ENCODE measurements at regions not wholly inside any gene's neighbourhood (a gene's known extent, or its start where the extent isn't known, plus 50 kb on each side); places are given as distances from the start of the nearest gene placed in this dataset.
"Not testable (repeated sequence)": the region's sequence is repeated elsewhere in the genome, so short reads cannot be mapped to it uniquely, and the experiment has no call there.

- TF ChIP-seq PAX5 (IDR thresholded peaks at IDR 0.05; ENCODE audit: insufficient read depth, low read length, severe bottlenecking) (no peak), POLR2AphosphoS5 (IDR thresholded peaks at IDR 0.05; ENCODE audit: low read depth, low read length) (no peak), POU2F2 (IDR thresholded peaks at IDR 0.05; ENCODE audit: low read depth, low read length) (no peak), POLR2A (IDR thresholded peaks at IDR 0.05; ENCODE audit: low read depth, low read length) (no peak), SPI1 (IDR thresholded peaks at IDR 0.05; ENCODE audit: low read depth, low read length) (no peak), TAF1 (IDR thresholded peaks at IDR 0.05; ENCODE audit: low read depth, low read length) (no peak)
- no peak for FAIRE-seq
- DNase-seq (ENCODE audit: insufficient read length, low spot score), result no peak
Measured at GRCh38 chr1:55808263-55808662, 593.1 kb upstream of the USP24 start.

GRCh38 chr1:55803429-55803828 is 588.3 kb upstream of the USP24 start:
- FAIRE-seq (no peak), DNase-seq (ENCODE audit: insufficient read length, low spot score) (no peak)
- TF ChIP-seq SPI1 (IDR thresholded peaks at IDR 0.05; ENCODE audit: low read depth, low read length), result no peak
- TF ChIP-seq POLR2A (IDR thresholded peaks at IDR 0.05; ENCODE audit: low read depth, low read length), result no peak
- no peak for TF ChIP-seq TAF1 (IDR thresholded peaks at IDR 0.05; ENCODE audit: low read depth, low read length)
- no peak for TF ChIP-seq POU2F2 (IDR thresholded peaks at IDR 0.05; ENCODE audit: low read depth, low read length)
- no peak for TF ChIP-seq POLR2AphosphoS5 (IDR thresholded peaks at IDR 0.05; ENCODE audit: low read depth, low read length)

GRCh38 chr1:55801481-55801880 is 586.3 kb upstream of the USP24 start:
- no peak for FAIRE-seq

GRCh38 chr1:55800503-55800902 is 585.3 kb upstream of the USP24 start:
- FAIRE-seq, result no peak
- DNase-seq (ENCODE audit: insufficient read length, low spot score), result no peak
- TF ChIP-seq POLR2A (IDR thresholded peaks at IDR 0.05; ENCODE audit: low read depth, low read length), result no peak
- no peak for TF ChIP-seq PAX5 (IDR thresholded peaks at IDR 0.05; ENCODE audit: insufficient read depth, low read length, severe bottlenecking)
- TF ChIP-seq SPI1 (IDR thresholded peaks at IDR 0.05; ENCODE audit: low read depth, low read length), result no peak
- no peak for TF ChIP-seq TAF1 (IDR thresholded peaks at IDR 0.05; ENCODE audit: low read depth, low read length)
- TF ChIP-seq POLR2AphosphoS5 (IDR thresholded peaks at IDR 0.05; ENCODE audit: low read depth, low read length), result no peak
- TF ChIP-seq POU2F2 (IDR thresholded peaks at IDR 0.05; ENCODE audit: low read depth, low read length), result no peak

More at GRCh38 chr1:55801481-55801880, 586.3 kb upstream of the USP24 start:
- TF ChIP-seq PAX5 (IDR thresholded peaks at IDR 0.05; ENCODE audit: insufficient read depth, low read length, severe bottlenecking) (no peak), TAF1 (IDR thresholded peaks at IDR 0.05; ENCODE audit: low read depth, low read length) (no peak), SPI1 (IDR thresholded peaks at IDR 0.05; ENCODE audit: low read depth, low read length) (no peak), POLR2AphosphoS5 (IDR thresholded peaks at IDR 0.05; ENCODE audit: low read depth, low read length) (no peak)
- no peak for DNase-seq (ENCODE audit: insufficient read length, low spot score)

- FAIRE-seq, result no peak
- TF ChIP-seq POLR2A (IDR thresholded peaks at IDR 0.05; ENCODE audit: low read depth, low read length) (no peak), POU2F2 (IDR thresholded peaks at IDR 0.05; ENCODE audit: low read depth, low read length) (no peak), TAF1 (IDR thresholded peaks at IDR 0.05; ENCODE audit: low read depth, low read length) (no peak), POLR2AphosphoS5 (IDR thresholded peaks at IDR 0.05; ENCODE audit: low read depth, low read length) (no peak), SPI1 (IDR thresholded peaks at IDR 0.05; ENCODE audit: low read depth, low read length) (no peak), PAX5 (IDR thresholded peaks at IDR 0.05; ENCODE audit: insufficient read depth, low read length, severe bottlenecking) (no peak)
- no peak for DNase-seq (ENCODE audit: insufficient read length, low spot score)
Measured at GRCh38 chr1:55793856-55794255, 578.7 kb upstream of the USP24 start.

- FAIRE-seq, result no peak
- no peak for DNase-seq (ENCODE audit: insufficient read length, low spot score)
- TF ChIP-seq POLR2AphosphoS5 (IDR thresholded peaks at IDR 0.05; ENCODE audit: low read depth, low read length), result no peak
- TF ChIP-seq PAX5 (IDR thresholded peaks at IDR 0.05; ENCODE audit: insufficient read depth, low read length, severe bottlenecking), result no peak
- no peak for TF ChIP-seq POLR2A (IDR thresholded peaks at IDR 0.05; ENCODE audit: low read depth, low read length)
- no peak for TF ChIP-seq TAF1 (IDR thresholded peaks at IDR 0.05; ENCODE audit: low read depth, low read length)
- TF ChIP-seq SPI1 (IDR thresholded peaks at IDR 0.05; ENCODE audit: low read depth, low read length), result no peak
- TF ChIP-seq POU2F2 (IDR thresholded peaks at IDR 0.05; ENCODE audit: low read depth, low read length), result no peak
Measured at GRCh38 chr1:55792870-55793269, 577.7 kb upstream of the USP24 start.

GRCh38 chr1:55789466-55789865 is 574.3 kb upstream of the USP24 start:
- no peak for DNase-seq (ENCODE audit: insufficient read length, low spot score)
- FAIRE-seq, result no peak
- TF ChIP-seq POLR2AphosphoS5 (IDR thresholded peaks at IDR 0.05; ENCODE audit: low read depth, low read length) (no peak), POU2F2 (IDR thresholded peaks at IDR 0.05; ENCODE audit: low read depth, low read length) (no peak), SPI1 (IDR thresholded peaks at IDR 0.05; ENCODE audit: low read depth, low read length) (no peak), TAF1 (IDR thresholded peaks at IDR 0.05; ENCODE audit: low read depth, low read length) (no peak), POLR2A (IDR thresholded peaks at IDR 0.05; ENCODE audit: low read depth, low read length) (no peak), PAX5 (IDR thresholded peaks at IDR 0.05; ENCODE audit: insufficient read depth, low read length, severe bottlenecking) (no peak)

- DNase-seq (ENCODE audit: insufficient read length, low spot score) (no peak), FAIRE-seq (no peak)
- TF ChIP-seq POU2F2 (IDR thresholded peaks at IDR 0.05; ENCODE audit: low read depth, low read length) (no peak), SPI1 (IDR thresholded peaks at IDR 0.05; ENCODE audit: low read depth, low read length) (no peak), PAX5 (IDR thresholded peaks at IDR 0.05; ENCODE audit: insufficient read depth, low read length, severe bottlenecking) (no peak), TAF1 (IDR thresholded peaks at IDR 0.05; ENCODE audit: low read depth, low read length) (no peak), POLR2A (IDR thresholded peaks at IDR 0.05; ENCODE audit: low read depth, low read length) (no peak), POLR2AphosphoS5 (IDR thresholded peaks at IDR 0.05; ENCODE audit: low read depth, low read length) (no peak)
Measured at GRCh38 chr1:55786396-55786795, 571.2 kb upstream of the USP24 start.

GRCh38 chr1:55784941-55785450 is 569.8 kb upstream of the USP24 start:
- DNase-seq (ENCODE audit: insufficient read length, low spot score); FAIRE-seq: not testable (repeated sequence)

- no peak for FAIRE-seq
- DNase-seq (ENCODE audit: insufficient read length, low spot score), result no peak
- TF ChIP-seq POLR2AphosphoS5 (IDR thresholded peaks at IDR 0.05; ENCODE audit: low read depth, low read length), result no peak
- no peak for TF ChIP-seq POLR2A (IDR thresholded peaks at IDR 0.05; ENCODE audit: low read depth, low read length)
- TF ChIP-seq POU2F2 (IDR thresholded peaks at IDR 0.05; ENCODE audit: low read depth, low read length), result no peak
- no peak for TF ChIP-seq PAX5 (IDR thresholded peaks at IDR 0.05; ENCODE audit: insufficient read depth, low read length, severe bottlenecking)
- TF ChIP-seq TAF1 (IDR thresholded peaks at IDR 0.05; ENCODE audit: low read depth, low read length), result no peak
- no peak for TF ChIP-seq SPI1 (IDR thresholded peaks at IDR 0.05; ENCODE audit: low read depth, low read length)
Measured at GRCh38 chr1:55781944-55782482, 566.8 kb upstream of the USP24 start.
